Heart left ventricle (tissue), 13 donors: ENCODE measurements at regions not wholly inside any gene's neighbourhood (a gene's known extent, or its start where the extent isn't known, plus 50 kb on each side); places are given as distances from the start of the nearest gene placed in this dataset.

ENCODE experiments used
- CTCF ChIP-seq, 12 donors: fragments of 200-600 bp; sonication (generic) in 4 of 12; IDR thresholded peaks; one replicate each; pipeline versions ENCODE4 v1.5.0 to v1.8.0; 2018 to 2022; ENCODE audit warnings: antibody characterized with exemption in 12 of 12, mild to moderate bottlenecking in 5 of 12
- POLR2A ChIP-seq, 2 donors: fragments of 450-650 bp; IDR thresholded peaks; one replicate each; pipeline ENCODE4 v1.6.1; 2017; ENCODE audit warnings: antibody characterized with exemption in 2 of 2, mild to moderate bottlenecking in 2 of 2, moderate library complexity in 2 of 2
- donor health status: ischemic (EF 13 %, LVEDD 7.1; RV severe dilation, severe dysfunction).
- donor health status: DM: no; HTN: yes; CAD: no.
- donor health status: DM: no; HTN: no; CAD: no.
- donor health status: ischemic (EF 25% LVEDD 6.9; RV normal size, moderate dysfunction).
- donor health status: ischemic (EF 25% LVEDD 5.7; RV mildly dilated, moderate dysfunction).
- donor health status: ischemic (EF 35%, LVEDD 5.7; RV mildly dilated, moderate dysfunction).
- donor health status: nonischemic (EF 11% LVEDD 7.7; RV severe dilation, severe dysfunction).
- donor health status: DM: yes; HTN: yes; CAD: no.
- donor health status: PGD.
- donor health status: ischemic (EF 29% LVEDD 5.4; RV normal size, mild dysfunction).
- donor health status: nonischemic (EF 23%, LVEDD 6.1; RV moderate dilation, normal function).

GRCh38 chr5:61274511-61274911 is 57.5 kb upstream of the ZSWIM6 start:
- TF ChIP-seq CTCF (IDR thresholded peaks at IDR 0.05) (no peak), POLR2A (IDR thresholded peaks at IDR 0.05) (no peak)
